Fibroblast of lung (primary cell): ENCODE measurements at regions not wholly inside any gene's neighbourhood (a gene's known extent, or its start where the extent isn't known, plus 50 kb on each side); places are given as distances from the start of the nearest gene placed in this dataset.

Experiments used
- CTCF ChIP-seq, 2 donors: IDR thresholded peaks in 1 of 2; conservative IDR thresholded peaks in 1 of 2; 1 replicate in 1 of 2; 2 replicates in 1 of 2; pipeline ENCODE4 v1.5.1; 2011 to 2012; ENCODE audit warnings: low read length in 2 of 2, control low read depth in 1 of 2, inconsistent platforms in 1 of 2, low read depth in 1 of 2, mild to moderate bottlenecking in 1 of 2
- EZH2 ChIP-seq: IDR thresholded peaks from 2 replicates; pipeline ENCODE4 v1.5.1; 2012; ENCODE audit warnings: low read length, control low read depth, mild to moderate bottlenecking; ENCODE audit errors: missing control alignments

- TF ChIP-seq CTCF (conservative IDR thresholded peaks at IDR 0.05 in 1 of 2, IDR thresholded peaks at IDR 0.05 in 1 of 2; ENCODE audit: low read depth in 1 of 2, low read length in 2 of 2) (no peak), EZH2 (no peak)
These were observed 155.5 kb upstream of the MOCS2 start for GRCh38 chr5:53265043-53265442.
